ENCODE measurements at regions not wholly inside any gene's neighbourhood (a gene's known extent, or its start where the extent isn't known, plus 50 kb on each side); places are given as distances from the start of the nearest gene placed in this dataset.

DNA sequence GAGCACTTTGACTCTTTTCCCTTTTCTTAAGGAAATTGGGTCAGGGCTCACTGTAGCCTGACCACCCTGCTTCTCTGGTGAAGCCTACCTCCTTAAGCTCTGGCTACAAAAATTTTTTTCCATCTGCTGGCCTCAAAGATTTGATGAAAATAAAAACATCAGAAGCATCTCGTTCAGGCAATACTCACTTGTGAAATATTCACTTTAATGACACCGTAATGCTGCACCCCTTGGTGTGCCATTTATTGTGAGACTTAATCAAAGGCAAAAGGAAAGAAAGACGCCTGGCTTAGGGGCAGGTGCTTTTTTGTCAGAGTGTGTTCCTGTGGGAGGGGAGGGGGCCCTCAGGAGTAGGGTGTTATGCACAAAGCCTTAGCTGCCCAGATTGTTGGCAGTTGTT lies 155.0 kb upstream of the TMPO start:
- DNase-seq (ENCODE audit: low read depth), result no peak
- H3K4me3 ChIP-seq (ENCODE audit: low read depth, low read length), result no peak overlapping the region
- TF ChIP-seq, protein P1, sequence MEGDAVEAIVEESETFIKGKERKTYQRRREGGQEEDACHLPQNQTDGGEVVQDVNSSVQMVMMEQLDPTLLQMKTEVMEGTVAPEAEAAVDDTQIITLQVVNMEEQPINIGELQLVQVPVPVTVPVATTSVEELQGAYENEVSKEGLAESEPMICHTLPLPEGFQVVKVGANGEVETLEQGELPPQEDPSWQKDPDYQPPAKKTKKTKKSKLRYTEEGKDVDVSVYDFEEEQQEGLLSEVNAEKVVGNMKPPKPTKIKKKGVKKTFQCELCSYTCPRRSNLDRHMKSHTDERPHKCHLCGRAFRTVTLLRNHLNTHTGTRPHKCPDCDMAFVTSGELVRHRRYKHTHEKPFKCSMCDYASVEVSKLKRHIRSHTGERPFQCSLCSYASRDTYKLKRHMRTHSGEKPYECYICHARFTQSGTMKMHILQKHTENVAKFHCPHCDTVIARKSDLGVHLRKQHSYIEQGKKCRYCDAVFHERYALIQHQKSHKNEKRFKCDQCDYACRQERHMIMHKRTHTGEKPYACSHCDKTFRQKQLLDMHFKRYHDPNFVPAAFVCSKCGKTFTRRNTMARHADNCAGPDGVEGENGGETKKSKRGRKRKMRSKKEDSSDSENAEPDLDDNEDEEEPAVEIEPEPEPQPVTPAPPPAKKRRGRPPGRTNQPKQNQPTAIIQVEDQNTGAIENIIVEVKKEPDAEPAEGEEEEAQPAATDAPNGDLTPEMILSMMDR (conservative IDR thresholded peaks at IDR 0.05; ENCODE audit: low read depth, low read length), result no peak

DNA sequence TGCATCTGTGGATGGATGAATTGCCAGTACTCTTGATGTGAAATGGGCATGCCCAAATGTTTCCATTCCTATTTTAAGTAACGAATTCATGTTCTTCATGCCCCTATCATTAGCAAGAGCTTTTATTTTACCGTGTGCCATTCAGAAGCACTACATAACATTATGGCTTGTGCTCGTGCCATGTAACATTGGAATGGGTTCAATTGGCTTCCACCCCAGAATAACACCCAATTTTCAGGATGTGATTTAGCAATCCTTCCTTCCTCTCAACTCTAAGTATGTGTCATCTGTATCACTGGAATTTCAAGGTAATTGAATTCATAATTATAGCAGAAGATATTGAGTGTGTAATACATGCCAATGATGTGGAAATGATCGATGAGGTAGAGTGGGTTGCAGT lies 145.8 kb upstream of the TMPO start:
- no peak overlapping the region for H3K4me3 ChIP-seq (ENCODE audit: low read depth, low read length)
- TF ChIP-seq, protein P1 (conservative IDR thresholded peaks at IDR 0.05; ENCODE audit: low read depth, low read length), result no peak
- no peak for DNase-seq (ENCODE audit: low read depth)

DNA sequence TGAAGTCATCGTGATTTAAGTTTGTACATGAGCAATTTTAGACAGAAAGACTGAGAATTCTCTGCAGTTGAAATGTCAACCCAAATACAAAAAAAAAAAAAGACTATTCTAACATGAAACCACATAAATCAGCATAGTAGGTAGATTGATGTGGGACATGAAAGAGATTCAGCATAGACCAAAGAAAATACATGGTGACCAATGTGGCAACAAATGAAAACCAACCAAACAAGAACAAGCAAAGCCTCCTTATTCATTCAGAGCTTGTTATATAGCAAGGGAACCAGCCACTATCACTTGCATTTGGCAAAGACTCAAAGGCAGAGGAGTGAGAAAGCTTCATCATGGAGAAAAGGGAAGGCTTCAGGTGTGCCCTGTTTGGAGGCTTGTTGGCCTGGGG lies 144.4 kb upstream of the TMPO start:
- TF ChIP-seq, protein P1 (conservative IDR thresholded peaks at IDR 0.05; ENCODE audit: low read depth, low read length), result no peak
- no peak for DNase-seq (ENCODE audit: low read depth)
- H3K4me3 ChIP-seq (ENCODE audit: low read depth, low read length), result no peak overlapping the region

DNA sequence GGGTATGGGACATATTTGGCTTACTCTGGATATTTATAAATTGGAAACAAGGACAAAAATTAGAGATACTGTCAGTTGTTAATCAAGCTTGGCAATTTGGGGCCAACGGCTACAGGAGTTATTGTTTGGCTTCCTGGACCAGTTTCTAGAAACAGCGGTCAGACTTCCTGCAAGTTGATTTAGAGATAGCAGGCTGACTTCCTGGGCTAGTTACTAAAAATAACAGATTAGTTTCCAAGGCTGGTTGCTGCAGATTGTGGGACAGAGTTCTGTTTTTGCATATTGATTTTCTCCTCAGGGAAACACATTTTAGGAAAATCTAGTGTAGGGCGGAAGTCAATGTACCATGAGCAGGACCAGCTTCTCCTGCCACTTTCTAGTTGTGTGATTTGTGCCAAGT lies 144.0 kb upstream of the TMPO start:
- TF ChIP-seq, protein P1 (conservative IDR thresholded peaks at IDR 0.05; ENCODE audit: low read depth, low read length), result no peak
- no peak overlapping the region for H3K4me3 ChIP-seq (ENCODE audit: low read depth, low read length)
- peak; percentile 37 for DNase-seq (ENCODE audit: low read depth)

DNA sequence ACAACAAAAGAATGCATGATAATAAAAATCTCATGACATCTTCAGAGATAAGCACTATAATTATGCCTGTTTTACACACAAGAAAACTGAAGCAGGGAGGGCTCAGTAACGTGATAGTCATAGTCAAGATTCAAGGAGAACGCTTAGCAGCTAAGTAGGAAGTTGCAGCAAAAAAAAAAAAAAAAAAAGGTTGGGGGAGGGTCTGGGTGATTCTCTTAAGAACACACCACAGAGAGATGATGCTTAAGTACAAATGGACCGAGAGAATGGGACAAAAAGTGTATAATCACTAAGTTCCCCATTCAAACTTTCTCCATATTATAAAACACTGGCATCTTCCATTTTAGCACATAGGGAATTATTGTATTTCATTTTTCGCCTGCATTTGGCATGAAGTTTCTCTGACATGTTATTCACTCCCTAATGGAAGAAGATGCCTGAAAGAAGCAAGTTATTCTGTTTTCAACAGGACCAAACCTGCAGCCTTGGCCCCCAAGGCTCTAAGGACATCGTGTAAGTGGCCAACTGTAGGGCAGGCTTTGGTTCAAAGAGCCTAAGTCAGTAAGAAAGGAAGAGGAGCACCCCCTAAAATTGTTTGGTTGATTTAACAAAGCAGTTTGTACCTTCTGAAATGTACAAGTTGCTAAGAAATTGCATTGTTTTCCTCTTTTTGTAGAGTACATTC lies 142.9 kb upstream of the TMPO start:
- TF ChIP-seq, protein P1 (conservative IDR thresholded peaks at IDR 0.05; ENCODE audit: low read depth, low read length), result no peak
- DNase-seq (ENCODE audit: low read depth), result no peak
- no peak overlapping the region for H3K4me3 ChIP-seq (ENCODE audit: low read depth, low read length)

DNA sequence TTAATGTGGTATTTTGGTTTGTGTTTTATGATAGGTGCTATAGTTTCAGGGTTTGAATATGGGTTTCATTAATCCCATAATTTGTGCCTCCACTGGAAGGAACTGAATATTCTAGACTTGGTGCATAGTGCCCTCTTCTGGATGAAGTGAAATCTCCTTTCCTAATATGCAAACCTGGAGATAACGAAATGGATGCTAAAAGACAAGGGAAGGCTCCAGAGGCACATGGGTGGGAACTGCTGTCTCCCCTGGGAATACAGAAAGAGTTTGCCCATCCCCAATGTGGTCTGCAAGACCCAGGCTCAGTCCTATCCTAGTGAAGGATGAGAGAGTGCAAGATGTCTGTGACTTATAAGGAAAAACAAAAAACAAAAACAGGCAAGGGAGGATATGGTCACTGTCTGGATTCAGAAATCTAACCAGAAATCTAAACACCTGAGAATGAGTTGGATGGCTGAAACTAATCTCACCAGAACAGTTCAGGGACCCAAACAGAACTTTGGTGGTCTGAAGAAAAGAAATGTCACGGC lies 142.3 kb upstream of the TMPO start:
- no peak overlapping the region for H3K4me3 ChIP-seq (ENCODE audit: low read depth, low read length)
- TF ChIP-seq, protein P1 (conservative IDR thresholded peaks at IDR 0.05; ENCODE audit: low read depth, low read length), result peak; percentile 75
- peak; percentile 73 for DNase-seq (ENCODE audit: low read depth)

DNA sequence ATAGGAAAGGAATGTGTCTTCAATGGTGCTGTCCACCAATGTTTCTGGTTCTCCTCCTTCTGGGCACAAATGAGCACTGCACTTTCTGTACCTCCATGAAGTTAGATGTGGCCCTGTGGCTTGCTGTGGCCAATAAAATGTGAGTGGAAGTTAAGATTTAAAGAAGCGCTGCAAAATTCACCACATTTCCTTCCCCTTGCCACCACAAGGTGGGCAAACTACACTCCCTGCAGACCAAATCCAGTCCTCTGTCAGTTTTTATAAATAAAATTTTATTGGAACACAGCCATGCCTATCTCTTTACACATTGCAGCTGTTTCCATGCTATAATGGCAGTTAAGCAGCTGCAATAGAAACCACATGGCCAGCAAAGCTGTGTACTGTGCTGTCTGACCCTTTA lies 141.4 kb upstream of the TMPO start:
- peak; percentile 38 for DNase-seq (ENCODE audit: low read depth)

More for the DNA sequence above, 141.4 kb upstream of the TMPO start:
- TF ChIP-seq, protein P1 (conservative IDR thresholded peaks at IDR 0.05; ENCODE audit: low read depth, low read length), result peak; percentile 52
- no peak overlapping the region for H3K4me3 ChIP-seq (ENCODE audit: low read depth, low read length)
